ENCODE measurements at regions not wholly inside any gene's neighbourhood (a gene's known extent, or its start where the extent isn't known, plus 50 kb on each side); places are given as distances from the start of the nearest gene placed in this dataset.

DNA sequence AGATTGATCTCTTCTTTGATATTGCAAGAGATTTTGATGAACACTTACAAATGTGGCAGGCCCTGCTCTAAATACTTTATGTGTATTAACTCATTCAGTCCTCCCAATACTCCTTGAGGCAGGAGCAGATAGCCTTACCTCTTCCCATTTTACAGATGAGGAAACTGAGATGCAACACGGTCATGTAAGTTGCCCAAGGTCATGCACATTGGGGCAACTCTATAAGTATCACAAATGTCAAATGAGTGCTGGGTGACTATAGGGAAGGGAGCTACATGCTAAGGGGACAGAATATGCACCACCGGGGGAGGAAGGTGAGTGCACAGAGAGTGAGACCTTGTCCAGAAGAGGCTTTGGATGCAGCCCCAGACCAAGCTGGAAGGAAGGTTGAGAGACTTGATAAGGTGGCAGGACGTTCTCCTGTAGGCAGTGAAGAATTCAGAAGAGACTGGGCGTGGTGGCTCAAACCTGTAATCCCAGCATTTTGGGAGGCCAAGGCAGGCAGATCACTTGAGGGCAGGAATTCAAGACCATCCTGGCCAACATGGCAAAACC lies 132.3 kb upstream of the PWP1 start:
- no peak for DNase-seq
- Histone ChIP-seq H3K27ac (no peak overlapping the region), H3K27me3 (no peaks in the 10 kb centered on the region), H3K4me1 (no peaks in the 10 kb centered on the region), H3K4me3 (no peak overlapping the region), H3K36me3 (no peaks in the 10 kb centered on the region), H3K9me3 (no peaks in the 10 kb centered on the region)
- in situ Hi-C loops (cut with MboI; ENCODE audit: low sequenced_read_pairs in 4 of 4) = no loop called here
- ATAC-seq = no peak
- TF ChIP-seq CTCF (IDR thresholded peaks at IDR 0.05 in 4 of 5, conservative IDR thresholded peaks at IDR 0.05 in 1 of 5) = no peak
- TF ChIP-seq POLR2A (IDR thresholded peaks at IDR 0.05) = no peak
- intact Hi-C loops (cut with DNase I; ENCODE audit: low total_unique reads) = no loop called here

DNA sequence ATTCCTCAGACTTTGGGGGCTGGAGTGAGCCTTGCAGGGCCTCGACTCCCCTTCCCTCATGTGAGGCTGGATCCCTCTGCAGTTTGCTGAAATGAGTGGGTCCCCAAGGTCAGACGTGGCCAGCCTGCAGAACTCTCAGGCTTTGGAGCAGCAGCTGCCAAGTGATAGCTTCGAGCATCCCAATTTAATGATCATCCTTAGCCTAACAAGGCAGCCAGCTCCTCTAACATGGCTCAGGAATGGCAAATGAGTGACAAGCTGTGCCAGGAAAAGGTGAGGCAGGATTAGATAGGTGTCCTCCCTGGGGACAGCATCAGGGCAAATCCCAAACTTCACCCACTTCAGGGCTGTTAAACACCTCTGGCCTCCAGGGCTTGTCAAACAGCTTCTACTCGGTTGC lies 130.7 kb upstream of the PWP1 start:
- no peak overlapping the region for H3K27ac ChIP-seq
- no peaks in the 10 kb centered on the region for H3K27me3 ChIP-seq
- intact Hi-C loops (cut with DNase I; ENCODE audit: low total_unique reads) (no loop called here), in situ Hi-C loops (cut with MboI; ENCODE audit: low sequenced_read_pairs in 4 of 4) (no loop called here)
- H3K4me1 ChIP-seq = no peaks in the 10 kb centered on the region
- no peaks in the 10 kb centered on the region for H3K36me3 ChIP-seq
- TF ChIP-seq CTCF (IDR thresholded peaks at IDR 0.05 in 4 of 5, conservative IDR thresholded peaks at IDR 0.05 in 1 of 5) = no peak
- TF ChIP-seq POLR2A (IDR thresholded peaks at IDR 0.05) = no peak
- no peak for DNase-seq
- ATAC-seq = no peak
- no peaks in the 10 kb centered on the region for H3K9me3 ChIP-seq
- no peak overlapping the region for H3K4me3 ChIP-seq

GRCh38 chr12:107557026-107557425 lies 128.6 kb upstream of the PWP1 start:
- ATAC-seq = no peak
- in situ Hi-C loops (cut with MboI; ENCODE audit: low sequenced_read_pairs in 4 of 4) (no loop called here), intact Hi-C loops (cut with DNase I; ENCODE audit: low total_unique reads) (no loop called here)
- DNase-seq = no peak
- no peaks in the 10 kb centered on the region for H3K9me3 ChIP-seq
- H3K4me3 ChIP-seq = no peak overlapping the region
- no peaks in the 10 kb centered on the region for H3K27me3 ChIP-seq
- no peak for TF ChIP-seq CTCF (IDR thresholded peaks at IDR 0.05 in 4 of 5, conservative IDR thresholded peaks at IDR 0.05 in 1 of 5)
- no peak for TF ChIP-seq POLR2A (IDR thresholded peaks at IDR 0.05)
- H3K36me3 ChIP-seq = no peaks in the 10 kb centered on the region
- H3K27ac ChIP-seq = no peak overlapping the region
- H3K4me1 ChIP-seq = no peaks in the 10 kb centered on the region

DNA sequence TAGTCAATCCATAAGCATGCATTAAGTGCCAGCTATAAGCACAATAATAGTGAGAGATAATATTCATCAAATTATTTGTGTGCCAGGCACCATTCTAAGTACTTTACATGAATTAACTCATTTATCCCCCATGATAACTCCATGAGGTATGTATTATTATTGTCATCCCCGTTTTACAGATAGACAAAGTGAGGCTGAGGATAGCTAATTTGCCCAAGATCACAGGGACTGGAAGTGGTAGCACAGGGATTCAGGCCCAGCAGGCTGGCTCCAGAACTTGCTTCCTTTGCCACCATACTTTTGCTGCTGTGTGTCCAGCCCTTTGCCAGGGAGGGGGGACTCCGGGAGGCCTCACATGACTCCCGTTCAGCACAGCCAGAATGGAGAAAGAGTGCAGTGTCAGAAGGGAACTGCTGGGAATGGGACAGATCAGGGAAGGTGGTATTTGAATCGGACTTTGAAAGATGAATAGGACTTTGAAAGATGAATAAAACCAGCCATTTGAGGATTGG lies 128.0 kb upstream of the PWP1 start:
- intact Hi-C loops (cut with DNase I; ENCODE audit: low total_unique reads) (no loop called here), in situ Hi-C loops (cut with MboI; ENCODE audit: low sequenced_read_pairs in 4 of 4) (no loop called here)
- H3K4me1 ChIP-seq = no peaks in the 10 kb centered on the region
- H3K27me3 ChIP-seq = no peaks in the 10 kb centered on the region
- H3K4me3 ChIP-seq = no peak overlapping the region
- no peaks in the 10 kb centered on the region for H3K36me3 ChIP-seq
- ATAC-seq = no peak
- no peak overlapping the region for H3K27ac ChIP-seq
- DNase-seq = no peak
- H3K9me3 ChIP-seq = no peaks in the 10 kb centered on the region
- TF ChIP-seq POLR2A (IDR thresholded peaks at IDR 0.05) (no peak), CTCF (IDR thresholded peaks at IDR 0.05 in 4 of 5, conservative IDR thresholded peaks at IDR 0.05 in 1 of 5) (no peak)

All from gastrocnemius medialis (tissue), 4 donors.